Adipocyte (in vitro differentiated cells): ENCODE measurements at regions not wholly inside any gene's neighbourhood (a gene's known extent, or its start where the extent isn't known, plus 50 kb on each side); places are given as distances from the start of the nearest gene placed in this dataset.

Source experiments
- DNase-seq: peaks from one replicate; pipeline ENCODE4 v3.0.0-alpha.2; 2015; ENCODE audit warnings: low read depth
- H3K27me3 ChIP-seq: replicated peaks from 2 replicates; pipeline ENCODE4 v1.7.0; 2013; ENCODE audit warnings: mild to moderate bottlenecking, low read length, moderate library complexity; ENCODE audit not compliant: control insufficient read depth, insufficient read depth
- H3K36me3 ChIP-seq: 2 replicates; pipeline ENCODE4 v1.7.0; 2013; ENCODE audit warnings: low read length, mild to moderate bottlenecking, moderate library complexity; ENCODE audit not compliant: control insufficient read depth, insufficient read depth, severe bottlenecking
- H3K4me1 ChIP-seq: 2 replicates; pipeline ENCODE4 v1.7.0; 2013; ENCODE audit warnings: mild to moderate bottlenecking, low read length, moderate library complexity; ENCODE audit not compliant: control insufficient read depth, insufficient read depth
- H3K4me3 ChIP-seq: 2 replicates; pipeline ENCODE4 v1.7.0; 2013; ENCODE audit warnings: mild to moderate bottlenecking, low read length, moderate library complexity
- H3K9ac ChIP-seq: 2 replicates; pipeline ENCODE4 v1.7.0; 2013; ENCODE audit warnings: mild to moderate bottlenecking, low read length, moderate library complexity
- H3K9me3 ChIP-seq: 2 replicates; pipeline ENCODE4 v1.7.0; 2013; ENCODE audit warnings: mild to moderate bottlenecking, low read length, moderate library complexity; ENCODE audit not compliant: control insufficient read depth

- peaks cover 3% of the 10 kb centered on the region for H3K27me3 ChIP-seq
- H3K9me3 ChIP-seq: no peaks in the 10 kb centered on the region
- H3K4me3 ChIP-seq: no peak overlapping the region
- no peak overlapping the region for H3K9ac ChIP-seq
- H3K4me1 ChIP-seq: no peaks in the 10 kb centered on the region
- DNase-seq: no peak
- H3K36me3 ChIP-seq: no peaks in the 10 kb centered on the region
Measured at GRCh38 chr20:47950913-47951283, 165.6 kb upstream of the SULF2 start.

GRCh38 chr20:47950124-47950912 is 165.0 kb upstream of the SULF2 start:
- Histone ChIP-seq H3K4me3 (no peak overlapping the region), H3K4me1 (no peaks in the 10 kb centered on the region), H3K9me3 (no peaks in the 10 kb centered on the region), H3K9ac (no peak overlapping the region), H3K27me3 (peaks cover 5% of the 10 kb centered on the region), H3K36me3 (no peaks in the 10 kb centered on the region)
- DNase-seq: peak; percentile 46

DNA sequence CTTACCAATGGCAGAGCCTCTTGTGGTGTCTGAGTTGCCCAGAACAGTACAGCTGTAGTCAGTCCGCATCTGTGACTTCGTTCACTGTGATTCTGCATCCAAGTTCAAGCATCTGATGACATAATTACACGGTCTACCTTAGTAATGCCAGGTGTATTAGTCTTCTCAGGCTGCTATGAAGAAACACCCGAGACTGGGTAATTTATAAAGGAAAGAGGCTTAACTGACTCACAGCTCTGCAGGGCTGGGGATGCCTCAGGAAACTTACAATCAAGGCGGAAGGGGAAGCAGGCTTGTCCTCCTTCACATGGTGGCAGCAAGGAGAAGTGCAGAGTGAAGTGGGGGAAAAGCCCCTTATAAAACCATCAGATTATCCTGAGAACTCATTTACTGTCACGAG is 163.9 kb upstream of the SULF2 start:
- Histone ChIP-seq H3K4me3 (no peak overlapping the region), H3K4me1 (no peaks in the 10 kb centered on the region), H3K9ac (no peak overlapping the region), H3K36me3 (no peaks in the 10 kb centered on the region), H3K9me3 (peaks cover 3% of the 10 kb centered on the region), H3K27me3 (peaks cover 12% of the 10 kb centered on the region)
- DNase-seq: no peak

DNA sequence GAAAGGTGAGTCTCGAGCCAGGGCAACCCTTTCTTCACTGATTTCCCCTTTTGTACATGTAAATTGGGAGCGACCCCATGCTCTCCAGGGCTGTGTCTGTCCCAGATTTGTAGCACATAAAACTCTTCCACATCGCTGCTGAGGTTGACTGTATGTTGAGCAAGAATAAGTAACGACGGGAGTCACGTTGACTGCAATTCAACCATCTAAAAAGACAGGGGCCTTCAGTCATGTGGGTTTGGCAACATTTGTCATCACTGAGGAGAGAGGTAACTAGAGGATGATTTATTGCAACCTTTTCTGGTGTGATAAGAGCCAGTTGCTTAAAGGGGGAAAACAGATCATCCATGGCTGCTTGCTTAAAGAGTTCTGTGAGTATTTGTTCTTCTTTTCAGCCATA is 159.4 kb upstream of the SULF2 start:
- H3K4me3 ChIP-seq: no peak overlapping the region
- H3K36me3 ChIP-seq: no peaks in the 10 kb centered on the region
- H3K27me3 ChIP-seq: peaks cover 32% of the 10 kb centered on the region
- no peaks in the 10 kb centered on the region for H3K4me1 ChIP-seq
- H3K9ac ChIP-seq: no peak overlapping the region
- H3K9me3 ChIP-seq: peaks cover 3% of the 10 kb centered on the region
- DNase-seq: no peak

DNA sequence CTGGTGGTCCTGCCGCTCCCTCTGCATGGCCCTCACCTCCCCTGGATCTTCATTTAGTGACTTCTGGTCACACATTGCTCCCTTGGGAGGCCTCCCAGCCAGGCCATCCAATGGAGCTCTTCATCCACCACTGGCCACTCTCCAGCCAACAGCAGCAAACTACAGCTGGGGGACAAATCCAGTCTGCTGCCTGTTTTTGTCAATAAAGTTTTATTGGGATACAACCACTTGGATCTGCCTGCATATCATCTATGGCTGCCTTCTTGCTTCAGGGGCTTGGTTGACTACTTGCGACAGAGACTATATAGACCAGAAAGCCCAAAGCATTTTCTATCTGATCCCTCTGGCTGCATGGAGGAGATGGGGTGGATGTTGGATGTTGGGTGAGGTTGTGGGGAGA is 156.6 kb upstream of the SULF2 start:
- H3K4me1 ChIP-seq: no peaks in the 10 kb centered on the region
- no peak for DNase-seq
- no peak overlapping the region for H3K9ac ChIP-seq
- no peaks in the 10 kb centered on the region for H3K36me3 ChIP-seq
- peaks cover 3% of the 10 kb centered on the region for H3K9me3 ChIP-seq
- H3K4me3 ChIP-seq: no peak overlapping the region
- peaks cover 50% of the 10 kb centered on the region for H3K27me3 ChIP-seq

DNA sequence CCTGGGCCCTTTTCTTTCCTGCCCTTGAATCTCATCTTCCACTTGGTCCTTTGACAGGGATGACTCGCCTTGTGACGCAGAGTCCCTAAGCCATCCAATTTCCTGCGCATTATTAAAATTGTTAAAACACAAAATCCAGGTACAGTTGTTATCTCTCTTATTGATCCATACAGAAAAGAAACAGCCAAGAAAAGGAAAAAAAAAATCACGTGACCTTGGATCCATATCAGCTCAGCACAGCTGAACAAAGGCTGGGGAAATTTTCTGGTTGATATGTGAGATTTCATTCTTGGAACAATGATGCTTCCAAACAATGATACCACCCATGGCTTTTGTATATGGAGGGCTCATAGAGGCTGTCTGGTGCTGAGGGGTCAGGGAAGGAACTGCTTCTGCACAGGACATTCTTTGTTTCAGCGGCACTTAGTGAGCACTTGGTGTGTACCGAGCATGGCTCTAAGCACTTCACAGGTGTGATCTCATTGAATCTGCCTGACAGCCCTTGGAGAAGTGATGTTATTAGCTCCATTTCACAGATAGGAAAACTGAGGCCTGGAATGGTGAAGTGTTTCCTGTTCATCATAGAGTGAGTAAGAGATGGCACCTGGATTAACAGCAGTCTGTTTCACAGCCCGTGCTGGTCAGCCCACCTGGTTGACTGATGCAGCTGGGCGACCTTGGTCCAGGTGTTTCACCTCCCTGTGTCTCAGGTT is 155.0 kb upstream of the SULF2 start:
- Histone ChIP-seq H3K9ac (no peak overlapping the region), H3K27me3 (peaks cover 58% of the 10 kb centered on the region), H3K9me3 (peaks cover 3% of the 10 kb centered on the region), H3K36me3 (no peaks in the 10 kb centered on the region), H3K4me3 (no peak overlapping the region), H3K4me1 (no peaks in the 10 kb centered on the region)
- DNase-seq: no peak

DNA sequence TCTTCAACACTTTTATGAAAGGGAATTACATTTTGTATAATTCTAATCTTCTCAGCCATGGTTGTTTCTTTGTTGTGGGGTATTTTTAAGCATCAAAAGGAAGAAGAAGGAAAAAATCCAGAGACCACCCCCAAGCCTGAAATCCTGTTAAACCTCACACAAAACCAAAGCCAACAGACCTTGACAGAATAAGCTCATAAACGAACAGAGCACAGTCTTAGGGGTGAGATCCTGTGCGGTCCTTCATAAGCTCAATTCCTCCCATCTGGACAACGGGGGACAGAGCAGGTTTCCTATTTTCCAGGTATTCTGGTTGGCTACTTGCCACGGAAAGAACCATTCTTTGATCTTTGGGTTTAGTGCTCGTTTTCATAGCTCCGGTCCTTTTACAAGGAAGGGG is 151.3 kb upstream of the SULF2 start:
- H3K36me3 ChIP-seq: no peaks in the 10 kb centered on the region
- H3K9ac ChIP-seq: no peak overlapping the region
- no peak overlapping the region for H3K4me3 ChIP-seq
- no peak for DNase-seq
- H3K4me1 ChIP-seq: no peaks in the 10 kb centered on the region
- no peaks in the 10 kb centered on the region for H3K9me3 ChIP-seq
- peaks cover 53% of the 10 kb centered on the region for H3K27me3 ChIP-seq

- H3K4me3 ChIP-seq: no peak overlapping the region
- H3K36me3 ChIP-seq: no peaks in the 10 kb centered on the region
- no peak for DNase-seq
- no peak overlapping the region for H3K9ac ChIP-seq
- H3K4me1 ChIP-seq: peaks cover 2% of the 10 kb centered on the region
- H3K27me3 ChIP-seq: peaks cover 39% of the 10 kb centered on the region
- H3K9me3 ChIP-seq: no peaks in the 10 kb centered on the region
Measured at GRCh38 chr20:47934761-47935160, 149.5 kb upstream of the SULF2 start.

DNA sequence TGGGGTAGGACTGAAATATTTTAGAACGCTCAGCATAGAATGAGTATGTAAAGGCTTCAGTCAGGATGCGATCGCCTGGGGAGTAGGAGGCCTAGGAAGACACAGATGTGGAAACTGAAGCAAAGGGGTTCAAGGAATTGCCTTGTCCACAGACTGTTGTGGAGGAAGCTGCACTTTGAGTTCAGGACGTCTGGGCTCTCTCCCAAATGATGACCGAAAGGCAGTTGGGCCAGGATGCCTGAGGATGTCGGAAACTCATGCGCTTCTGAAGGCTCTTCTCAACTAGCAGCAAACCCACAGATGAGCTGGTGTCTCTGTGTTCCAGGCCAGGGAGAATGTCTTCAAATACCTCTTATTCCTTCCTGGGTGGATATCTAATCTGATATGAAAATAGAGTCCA is 146.2 kb upstream of the SULF2 start:
- H3K9me3 ChIP-seq: no peaks in the 10 kb centered on the region
- peaks cover 17% of the 10 kb centered on the region for H3K27me3 ChIP-seq
- no peak overlapping the region for H3K4me3 ChIP-seq
- no peak overlapping the region for H3K9ac ChIP-seq
- H3K4me1 ChIP-seq: peaks cover 10% of the 10 kb centered on the region
- no peak for DNase-seq
- no peaks in the 10 kb centered on the region for H3K36me3 ChIP-seq

DNA sequence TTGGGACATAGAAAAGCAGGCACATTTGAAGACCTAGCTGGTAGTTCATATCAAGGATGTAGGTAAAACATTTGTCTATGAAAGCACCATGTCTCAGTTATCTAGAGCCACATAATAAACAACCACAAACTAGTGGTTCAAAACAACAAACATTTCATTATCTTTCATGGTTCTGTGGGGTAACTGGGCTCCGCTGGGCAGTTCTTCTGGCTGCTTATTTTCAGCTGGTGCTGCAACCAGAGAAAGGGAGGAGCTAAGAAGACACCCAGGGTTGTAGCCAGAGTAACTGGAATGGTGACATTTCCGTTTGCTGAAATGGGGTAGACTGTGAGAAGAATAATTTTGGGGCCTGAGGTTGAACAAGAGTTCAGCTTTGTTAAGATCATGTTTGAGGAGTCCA is 145.7 kb upstream of the SULF2 start:
- Histone ChIP-seq H3K9ac (no peak overlapping the region), H3K4me1 (peaks cover 10% of the 10 kb centered on the region), H3K27me3 (peaks cover 14% of the 10 kb centered on the region), H3K9me3 (no peaks in the 10 kb centered on the region), H3K36me3 (no peaks in the 10 kb centered on the region), H3K4me3 (no peak overlapping the region)
- DNase-seq: no peak

DNA sequence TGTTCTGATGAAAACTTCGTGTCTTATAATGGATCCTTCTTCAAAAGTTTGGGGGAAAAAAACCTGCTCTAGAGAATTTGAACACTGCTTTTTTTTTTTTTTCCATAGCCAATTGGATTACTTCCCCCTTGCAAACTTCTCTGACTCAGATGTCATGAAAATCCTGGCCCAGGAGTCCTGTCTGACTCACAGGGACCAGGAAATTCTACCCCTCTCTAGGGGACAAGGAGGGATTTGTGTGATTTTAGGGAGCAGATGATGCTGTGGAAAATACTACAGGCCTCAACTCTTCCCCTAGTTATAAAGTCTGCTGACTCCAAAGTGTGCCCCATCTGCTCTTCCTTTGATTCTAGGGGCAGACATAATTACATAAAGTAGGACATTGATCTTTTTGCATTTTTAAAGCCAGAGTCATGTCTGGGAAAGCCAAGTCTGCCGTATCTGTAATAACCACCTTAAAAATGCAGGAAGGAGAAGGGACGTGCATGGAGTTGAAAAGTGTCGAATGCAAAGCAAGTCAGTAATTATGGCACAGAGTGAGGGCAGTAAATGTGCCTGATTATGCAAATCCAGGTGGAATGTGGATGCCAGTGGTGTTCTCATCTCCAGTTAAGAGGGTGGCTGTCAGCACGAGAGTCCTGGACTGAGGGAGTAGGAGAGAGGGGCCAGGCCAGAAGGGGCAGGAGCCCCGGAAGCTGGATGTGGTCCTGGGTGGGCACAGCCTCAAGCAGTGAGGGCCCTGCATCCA is 144.3 kb upstream of the SULF2 start:
- no peaks in the 10 kb centered on the region for H3K36me3 ChIP-seq
- H3K9me3 ChIP-seq: no peaks in the 10 kb centered on the region
- H3K4me3 ChIP-seq: no peak overlapping the region
- H3K9ac ChIP-seq: peak overlapping the region; percentile 47
- DNase-seq: peak; percentile 76
- peaks cover 7% of the 10 kb centered on the region for H3K27me3 ChIP-seq
- peaks cover 10% of the 10 kb centered on the region for H3K4me1 ChIP-seq
